Spleen (tissue), 11 donors: ENCODE measurements at regions not wholly inside any gene's neighbourhood (a gene's known extent, or its start where the extent isn't known, plus 50 kb on each side); places are given as distances from the start of the nearest gene placed in this dataset.
"Not testable (repeated sequence)": the region's sequence is repeated elsewhere in the genome, so short reads cannot be mapped to it uniquely, and the experiment has no call there.

ENCODE experiments used
- DNase-seq: peaks from one replicate; pipeline ENCODE4 v3.0.0-alpha.2; 2020
- H3K27ac ChIP-seq, 8 donors: fragments of 200-600 bp; sonication (generic) in 7 of 8; 1 replicate in 4 of 8; 2 replicates in 4 of 8; pipeline versions ENCODE4 v1.5.0 to v1.8.0; 2016 to 2021; ENCODE audit warnings: inconsistent platforms in 4 of 8, mild to moderate bottlenecking in 4 of 8, moderate library complexity in 1 of 8
- H3K27me3 ChIP-seq, 7 donors: fragments of 200-600 bp; sonication (generic) in 6 of 7; replicated peaks in 1 of 7; 1 replicate in 4 of 7; 2 replicates in 3 of 7; pipeline versions ENCODE4 v1.5.0 to v1.8.0; 2016 to 2021; ENCODE audit warnings: inconsistent platforms in 3 of 7, mild to moderate bottlenecking in 1 of 7
- H3K36me3 ChIP-seq, 6 donors: fragments of 200-600 bp; sonication (generic) in 5 of 6; 1 replicate in 4 of 6; 2 replicates in 2 of 6; pipeline versions ENCODE4 v1.5.0 to v1.8.0; 2016 to 2021; ENCODE audit warnings: inconsistent platforms in 2 of 6
- H3K4me1 ChIP-seq, 6 donors: fragments of 200-600 bp; sonication (generic) in 5 of 6; 1 replicate in 3 of 6; 2 replicates in 3 of 6; pipeline versions ENCODE4 v1.5.0 to v1.8.0; 2016 to 2021; ENCODE audit warnings: inconsistent platforms in 3 of 6
- H3K4me3 ChIP-seq, 8 donors: fragments of 200-600 bp; sonication (generic) in 7 of 8; 1 replicate in 4 of 8; 2 replicates in 4 of 8; pipeline versions ENCODE4 v1.5.0 to v1.8.0; 2016 to 2021; ENCODE audit warnings: inconsistent platforms in 4 of 8, mild to moderate bottlenecking in 4 of 8, moderate library complexity in 2 of 8
- H3K9me3 ChIP-seq, 8 donors: fragments of 200-600 bp; sonication (generic) in 7 of 8; 1 replicate in 4 of 8; 2 replicates in 4 of 8; pipeline versions ENCODE4 v1.5.0 to v1.8.0; 2016 to 2021; ENCODE audit warnings: inconsistent platforms in 4 of 8
- CTCF ChIP-seq, 11 experiments: fragments of 200-600 bp in 7 of 11; fragments of 450-650 bp in 4 of 11; sonication (generic) in 4 of 11; IDR thresholded peaks in 8 of 11; conservative IDR thresholded peaks in 3 of 11; 1 replicate in 7 of 11; 2 replicates in 4 of 11; pipeline versions ENCODE4 v1.4.0 to v1.8.0; 2016 to 2021; ENCODE audit warnings: antibody characterized with exemption in 11 of 11, inconsistent platforms in 4 of 11, mild to moderate bottlenecking in 1 of 11
- POLR2A ChIP-seq, 3 donors: fragments of 450-650 bp; IDR thresholded peaks; one replicate each; pipeline ENCODE4 v1.5.1; 2017; ENCODE audit warnings: antibody characterized with exemption in 3 of 3, mild to moderate bottlenecking in 1 of 3
- POLR2AphosphoS5 ChIP-seq, 3 donors: sonication (generic); formaldehyde crosslinking; IDR thresholded peaks; one replicate each; pipeline ENCODE4 v1.5.1; 2017; ENCODE audit warnings: antibody characterized with exemption in 3 of 3
- WGBS, 5 donors: extraction: QIAGEN DNeasy Blood & Tissue Kit in 3 of 5; methylation state at CpG; one replicate each; pipeline versions ENCODE4 v1.1.5 to v1.1.7; 2013 to 2018; 5-methylcytosine and 5-hydroxymethylcytosine counted together
- intact Hi-C: fragments of 100-400 bp; cut with DNase I; formaldehyde crosslinking; loops from one replicate; pipeline ENCODE4 v1.15.0; 2023; ENCODE audit warnings: low total_unique reads
- donor health status: healthy with polysubstance abuse.
- donor health status: DM: no; HTN: no; CAD: no; lungs with moderate emphysema.
- donor health status: DM: no; HTN: no; CAD: no.
- donor health status: Bipolar disorder and iron deficiency.
- donor health status: healthy.
- donor health status: DM: no; HTN: no; CAD: no.
- donor health status: DM: yes; HTN: yes; CAD: no.

GRCh38 chr20:26154224-26154623 is 457.6 kb upstream of the ZNF337 start:
- no peaks in the 10 kb centered on the region for H3K9me3 ChIP-seq
- TF ChIP-seq POLR2AphosphoS5 (IDR thresholded peaks at IDR 0.05) = no peak
- no peak for TF ChIP-seq POLR2A (IDR thresholded peaks at IDR 0.05)
- TF ChIP-seq CTCF (IDR thresholded peaks at IDR 0.05 in 8 of 11, conservative IDR thresholded peaks at IDR 0.05 in 3 of 11) = no peak
- intact Hi-C loops = no loop called here
- H3K27ac ChIP-seq = no peak overlapping the region
- peaks cover 0 to 4% (median 0%) of the 10 kb centered on the region in 7 donors for H3K27me3 ChIP-seq
- DNase-seq = no peak
- no peak overlapping the region for H3K4me3 ChIP-seq
- H3K36me3 ChIP-seq = no peaks in the 10 kb centered on the region
- 62 to 81% (median 73%) methylated on average over 3 of the region's 3 CpGs for WGBS, 5 donors
- H3K4me1 ChIP-seq = no peaks in the 10 kb centered on the region

- intact Hi-C loops = no loop called here
- Histone ChIP-seq H3K27me3 (no peaks in the 10 kb centered on the region), H3K36me3 (no peaks in the 10 kb centered on the region), H3K4me3 (no peak overlapping the region), H3K9me3 (peaks cover 0 to 5% (median 0%) of the 10 kb centered on the region in 8 donors), H3K4me1 (no peaks in the 10 kb centered on the region), H3K27ac (no peak overlapping the region)
- 81 to 93% (median 89%) methylated on average over 16 to 19 of the region's 19 CpGs for WGBS, 5 donors
- no peak for TF ChIP-seq POLR2AphosphoS5 (IDR thresholded peaks at IDR 0.05)
- no peak for TF ChIP-seq POLR2A (IDR thresholded peaks at IDR 0.05)
- TF ChIP-seq CTCF (IDR thresholded peaks at IDR 0.05 in 8 of 11, conservative IDR thresholded peaks at IDR 0.05 in 3 of 11) = no peak
- DNase-seq = no peak
These were observed 438.9 kb upstream of the ZNF337 start for GRCh38 chr20:26135325-26136110.

- Histone ChIP-seq H3K4me3 (no peak overlapping the region), H3K27ac (no peak overlapping the region), H3K4me1 (no peaks in the 10 kb centered on the region), H3K36me3 (no peaks in the 10 kb centered on the region), H3K27me3 (no peaks in the 10 kb centered on the region), H3K9me3 (peaks cover 0 to 5% (median 0%) of the 10 kb centered on the region in 8 donors)
- DNase-seq = no peak
- WGBS, 5 donors = 82 to 94% (median 90%) methylated on average over 9 to 10 of the region's 10 CpGs
- intact Hi-C loops = no loop called here
- TF ChIP-seq CTCF (IDR thresholded peaks at IDR 0.05 in 8 of 11, conservative IDR thresholded peaks at IDR 0.05 in 3 of 11) (no peak), POLR2AphosphoS5 (IDR thresholded peaks at IDR 0.05) (no peak), POLR2A (IDR thresholded peaks at IDR 0.05) (no peak)
These were observed 438.0 kb upstream of the ZNF337 start for GRCh38 chr20:26134606-26135005.

GRCh38 chr20:26133794-26134193 is 437.1 kb upstream of the ZNF337 start:
- H3K9me3 ChIP-seq, intact Hi-C loops: not testable (repeated sequence)
- WGBS, 5 donors = 83 to 87% (median 86%) methylated on average over 12 of the region's 12 CpGs

GRCh38 chr20:26120920-26121319 is 424.3 kb upstream of the ZNF337 start:
- H3K4me3 ChIP-seq, H3K4me1 ChIP-seq, H3K9me3 ChIP-seq, intact Hi-C loops, H3K27me3 ChIP-seq, DNase-seq, H3K36me3 ChIP-seq, H3K27ac ChIP-seq: not testable (repeated sequence)
- WGBS, 5 donors = 51 to 80% (median 64%) methylated on average over 2 of the region's 2 CpGs

More at GRCh38 chr20:26133794-26134193, 437.1 kb upstream of the ZNF337 start:
- not testable (repeated sequence) for H3K36me3 ChIP-seq, H3K27me3 ChIP-seq, DNase-seq, H3K4me1 ChIP-seq, H3K4me3 ChIP-seq, H3K27ac ChIP-seq

GRCh38 chr20:26094498-26094897 is 397.8 kb upstream of the ZNF337 start:
- H3K4me1 ChIP-seq, H3K27ac ChIP-seq, H3K27me3 ChIP-seq, H3K9me3 ChIP-seq, H3K4me3 ChIP-seq, H3K36me3 ChIP-seq, intact Hi-C loops, DNase-seq: not testable (repeated sequence)
- 66 to 77% (median 72%) methylated on average over 1 of the region's 1 CpG for WGBS, 5 donors

GRCh38 chr20:26091921-26092320 is 395.3 kb upstream of the ZNF337 start:
- H3K27ac ChIP-seq, H3K4me1 ChIP-seq, DNase-seq, H3K36me3 ChIP-seq, H3K27me3 ChIP-seq, H3K9me3 ChIP-seq, H3K4me3 ChIP-seq, intact Hi-C loops: not testable (repeated sequence)
- 68 to 82% (median 75%) methylated on average over 7 of the region's 7 CpGs for WGBS, 5 donors

GRCh38 chr20:26086195-26086594 is 389.5 kb upstream of the ZNF337 start:
- H3K36me3 ChIP-seq, DNase-seq, H3K27me3 ChIP-seq, intact Hi-C loops, H3K9me3 ChIP-seq, H3K4me1 ChIP-seq, H3K27ac ChIP-seq, H3K4me3 ChIP-seq: not testable (repeated sequence)
- 92 to 94% methylated on average over 3 to 4 of the region's 5 CpGs; no CpG with 5 or more reads in 3 of the 5 donors for WGBS, 5 donors
